NOMO-1 (cell line): ENCODE measurements at regions not wholly inside any gene's neighbourhood (a gene's known extent, or its start where the extent isn't known, plus 50 kb on each side); places are given as distances from the start of the nearest gene placed in this dataset.

Experiments
- DNase-seq, 2 experiments: peaks; one replicate each; lab custom pipeline; 2025; ENCODE audit not compliant: unreplicated experiment in 2 of 2; lab: John Stamatoyannopoulos, UW

- no peak for DNase-seq
Observed at GRCh38 chr13:51027644-51028043, 83.4 kb downstream of the C13orf42 start.

GRCh38 chr13:51026016-51026415 lies 85.1 kb downstream of the C13orf42 start:
- no peak for DNase-seq

DNA sequence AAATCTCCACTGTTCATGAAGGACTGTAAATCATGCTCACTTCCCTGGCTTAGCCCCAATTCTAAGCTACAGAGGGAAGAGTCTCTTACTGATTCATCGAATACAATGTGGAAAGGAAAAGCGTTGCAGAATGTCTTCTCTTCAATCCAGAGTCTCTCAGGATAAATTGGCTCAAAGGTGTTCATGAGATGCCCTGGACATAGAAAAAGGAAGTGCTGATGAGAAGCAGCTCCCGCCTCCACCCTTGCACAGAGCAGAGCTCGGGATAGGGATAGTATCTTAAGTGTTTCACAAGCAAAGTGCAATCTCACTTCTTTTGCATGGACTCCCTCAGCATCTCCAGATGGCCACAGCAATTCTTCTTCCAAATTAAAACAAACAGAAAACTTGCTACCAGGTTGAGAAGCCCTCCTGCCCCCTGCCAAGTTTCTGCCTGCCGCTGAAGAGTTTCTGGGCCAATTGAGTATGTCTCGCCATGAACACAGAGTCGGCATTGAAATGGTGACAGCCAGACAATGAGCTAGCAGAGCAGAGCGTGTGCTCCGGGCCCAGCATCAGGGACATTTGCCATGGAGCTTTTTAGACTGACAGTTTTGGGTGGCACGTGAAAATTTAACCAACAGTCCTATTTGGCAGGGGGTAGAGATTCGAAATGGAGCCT lies 85.7 kb downstream of the C13orf42 start:
- no peak for DNase-seq

GRCh38 chr13:51021811-51022210 lies 89.3 kb downstream of the C13orf42 start:
- DNase-seq, result peak; percentile 31 to 56

DNA sequence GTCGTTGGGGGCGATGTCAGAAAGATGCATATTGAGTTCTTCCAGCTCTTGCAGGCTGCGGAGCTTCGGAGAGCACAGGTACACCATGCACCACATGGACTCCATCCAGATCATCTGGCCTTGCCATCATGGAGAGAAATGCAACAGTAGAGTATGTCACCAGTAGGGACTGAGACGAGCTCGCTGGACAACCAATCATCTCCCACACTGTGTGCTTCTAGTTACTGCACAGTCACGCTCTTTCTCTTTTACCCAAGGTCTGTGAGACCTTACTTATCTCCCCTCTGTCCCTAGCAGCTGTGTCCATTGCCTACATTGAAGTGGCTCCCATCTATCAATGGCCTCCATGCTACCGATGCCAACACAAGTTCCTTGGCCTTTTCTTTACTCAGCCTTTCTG lies 90.5 kb downstream of the C13orf42 start:
- DNase-seq, result no peak

GRCh38 chr13:51019026-51019425 lies 92.0 kb downstream of the C13orf42 start:
- DNase-seq, result no peak

GRCh38 chr13:51017516-51017915 lies 93.6 kb downstream of the C13orf42 start:
- no peak for DNase-seq

GRCh38 chr13:51015973-51016372 lies 95.1 kb downstream of the C13orf42 start:
- no peak for DNase-seq

GRCh38 chr13:51009597-51009996 lies 100.0 kb downstream of the RNASEH2B start:
- no peak for DNase-seq

- DNase-seq, result no peak
Observed at GRCh38 chr13:51007216-51007615, 97.6 kb downstream of the RNASEH2B start.

DNA sequence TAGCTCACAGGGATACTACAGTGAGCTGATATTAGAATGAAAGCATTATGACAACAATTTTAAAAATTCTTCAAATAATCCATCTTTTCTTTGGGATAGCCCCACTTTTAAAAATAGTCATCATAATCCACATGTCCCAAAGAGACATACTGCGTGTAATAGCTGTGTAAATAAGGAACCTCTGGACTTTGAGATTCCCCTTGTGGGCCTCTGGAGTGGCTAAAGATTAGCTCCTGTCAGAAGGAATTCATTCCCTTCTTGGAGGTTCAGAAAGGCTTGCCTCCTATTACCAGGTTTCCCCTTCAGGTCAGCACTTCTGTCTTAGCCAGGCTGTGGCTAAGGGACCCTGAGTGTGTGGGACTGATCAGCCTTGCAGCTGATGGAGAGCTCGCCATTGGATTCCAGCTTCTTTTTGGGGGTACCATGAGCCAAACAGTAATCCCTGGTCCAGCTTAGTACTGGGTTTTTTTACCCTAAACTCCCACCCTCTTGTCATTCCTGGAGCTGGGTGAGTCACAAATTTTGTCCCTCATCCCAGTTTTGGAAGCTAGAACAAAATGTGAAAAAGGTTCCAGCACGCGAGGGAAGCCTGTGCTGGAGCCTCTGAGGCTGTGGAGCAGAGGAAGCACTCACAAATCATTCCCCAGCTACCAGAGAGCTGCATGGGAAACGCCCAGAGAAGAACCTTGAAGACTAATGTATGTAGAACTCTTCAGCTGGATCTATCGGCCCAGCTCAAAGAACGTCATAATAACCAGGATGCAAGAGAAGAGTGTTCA lies 96.7 kb downstream of the RNASEH2B start:
- DNase-seq, result no peak
